Esophagus muscularis mucosa (tissue), 3 donors: ENCODE measurements at regions not wholly inside any gene's neighbourhood (a gene's known extent, or its start where the extent isn't known, plus 50 kb on each side); places are given as distances from the start of the nearest gene placed in this dataset.

Source experiments
- CTCF ChIP-seq, 3 experiments: fragments of 200-600 bp in 2 of 3; fragments of 450-650 bp in 1 of 3; sonication (generic) in 2 of 3; IDR thresholded peaks; one replicate each; pipeline ENCODE4 v1.5.1; 2017 to 2019; ENCODE audit warnings: antibody characterized with exemption in 3 of 3, mild to moderate bottlenecking in 2 of 3, moderate library complexity in 1 of 3
- POLR2A ChIP-seq: fragments of 450-650 bp; IDR thresholded peaks from one replicate; pipeline ENCODE4 v1.6.1; 2017; ENCODE audit warnings: antibody characterized with exemption, moderate library complexity, mild to moderate bottlenecking, low read depth
- POLR2AphosphoS5 ChIP-seq, 2 donors: sonication (generic); formaldehyde crosslinking; IDR thresholded peaks; one replicate each; pipeline ENCODE4 v1.6.1; 2017; ENCODE audit warnings: antibody characterized with exemption in 2 of 2

GRCh38 chr1:22233222-22233621, 90.3 kb upstream of the WNT4 start:
- TF ChIP-seq CTCF (IDR thresholded peaks at IDR 0.05): no peak
- no peak for TF ChIP-seq POLR2A
- no peak for TF ChIP-seq POLR2AphosphoS5 (IDR thresholded peaks at IDR 0.05)
